ENCODE measurements at regions not wholly inside any gene's neighbourhood (a gene's known extent, or its start where the extent isn't known, plus 50 kb on each side); places are given as distances from the start of the nearest gene placed in this dataset.

DNA sequence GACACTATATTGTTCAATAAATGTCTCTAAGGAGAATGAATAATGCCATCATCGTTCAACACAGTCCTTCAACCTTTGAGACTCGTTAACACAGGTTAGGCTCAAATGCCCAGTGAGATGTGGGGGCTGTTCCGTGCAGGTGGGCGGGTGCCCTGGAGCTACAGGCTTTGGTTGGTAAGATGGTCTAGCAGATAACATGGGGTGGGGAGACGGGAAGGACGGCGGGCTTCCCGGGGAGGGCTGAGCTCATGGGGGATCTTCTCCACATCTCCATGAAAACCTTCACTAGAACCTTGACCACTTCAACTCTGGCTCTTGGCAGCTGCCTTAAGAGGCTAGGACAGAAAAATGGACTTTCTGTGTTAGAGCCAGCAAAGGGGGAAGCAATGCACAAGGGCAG is 134.1 kb upstream of the TCERG1L start:
- no peak for DNase-seq

DNA sequence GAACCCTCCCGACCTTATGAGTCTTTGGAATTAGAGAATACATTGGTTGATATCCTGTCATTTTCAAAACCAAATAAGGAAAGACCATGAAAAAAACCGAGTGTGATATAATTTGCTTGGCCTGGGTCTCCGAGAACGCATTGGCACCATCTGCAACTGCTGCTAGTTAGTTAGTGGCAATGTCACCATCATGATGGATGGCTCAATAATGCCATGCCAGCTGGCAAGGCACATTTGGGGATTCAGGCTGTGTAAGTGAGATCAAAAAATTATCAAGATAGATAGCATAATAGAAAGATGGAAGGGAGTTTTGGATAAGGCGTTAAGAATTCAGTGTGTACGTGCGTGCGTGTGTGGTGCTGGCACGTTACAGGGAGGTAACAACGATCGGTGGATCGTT is 134.7 kb upstream of the TCERG1L start:
- DNase-seq: no peak

DNA sequence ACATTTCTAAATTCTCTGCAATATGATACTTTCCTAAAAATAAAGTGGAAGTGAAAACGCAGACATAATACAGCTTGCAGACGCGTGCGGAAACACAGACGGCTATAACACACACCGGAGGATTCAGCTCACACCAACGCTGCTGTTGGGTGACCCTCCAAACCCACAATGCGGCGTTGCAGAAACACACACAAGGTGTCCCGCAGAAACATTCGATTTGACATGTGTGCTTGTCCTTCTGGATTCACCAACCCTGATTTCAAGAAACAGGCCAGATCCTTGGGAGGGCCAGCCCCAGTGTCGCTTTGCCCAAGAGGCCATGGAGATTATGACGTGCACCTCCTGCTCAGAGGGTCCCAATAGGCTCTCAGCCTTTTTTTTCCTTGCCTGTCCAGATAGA is 136.7 kb upstream of the TCERG1L start:
- DNase-seq: no peak

DNA sequence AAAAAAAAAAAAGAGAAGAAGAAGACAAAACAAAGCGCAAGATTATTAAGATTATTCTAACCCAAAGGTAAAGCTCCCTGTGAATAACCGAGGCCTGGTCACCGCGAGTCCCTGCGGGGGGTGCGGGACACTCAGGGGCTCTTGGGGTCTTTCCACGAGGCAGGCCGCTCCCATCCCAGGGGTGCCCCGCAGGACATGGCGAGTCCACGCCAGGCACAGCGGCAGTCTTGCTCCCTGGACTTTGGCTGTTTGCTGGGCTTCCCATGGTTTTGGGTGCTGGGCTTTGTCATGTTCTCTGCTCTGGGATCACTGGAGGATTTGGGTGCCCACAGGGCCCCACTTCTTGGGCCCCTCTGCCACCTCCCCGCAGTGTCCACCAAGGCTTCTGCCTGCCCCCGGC is 137.4 kb upstream of the TCERG1L start:
- no peak for DNase-seq

DNA sequence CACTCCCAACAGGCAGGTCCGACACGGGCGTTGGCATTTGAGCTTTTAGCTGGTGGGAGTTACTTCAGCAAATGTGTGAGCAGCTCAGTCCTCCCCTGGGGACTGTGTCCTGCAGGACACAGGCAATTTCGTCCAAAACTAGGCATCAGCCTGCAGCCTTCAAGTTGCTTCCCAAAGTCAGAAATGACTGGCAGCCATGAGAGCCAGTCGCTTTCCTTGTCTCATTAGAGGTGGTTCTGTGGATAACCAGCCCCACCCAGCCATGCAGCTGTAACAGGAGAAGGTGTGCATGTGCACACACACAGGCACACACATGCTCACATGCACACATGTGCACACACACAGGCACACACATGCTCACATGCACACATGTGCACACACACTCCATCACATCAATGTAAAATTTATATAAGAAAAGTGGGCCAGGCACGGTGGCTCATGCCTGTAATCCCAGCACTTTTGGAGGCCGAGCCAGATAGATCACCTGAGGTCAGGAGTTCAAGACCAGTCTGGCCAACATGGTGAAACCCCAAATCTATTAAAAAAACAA is 138.8 kb upstream of the TCERG1L start:
- no peak for DNase-seq

DNA sequence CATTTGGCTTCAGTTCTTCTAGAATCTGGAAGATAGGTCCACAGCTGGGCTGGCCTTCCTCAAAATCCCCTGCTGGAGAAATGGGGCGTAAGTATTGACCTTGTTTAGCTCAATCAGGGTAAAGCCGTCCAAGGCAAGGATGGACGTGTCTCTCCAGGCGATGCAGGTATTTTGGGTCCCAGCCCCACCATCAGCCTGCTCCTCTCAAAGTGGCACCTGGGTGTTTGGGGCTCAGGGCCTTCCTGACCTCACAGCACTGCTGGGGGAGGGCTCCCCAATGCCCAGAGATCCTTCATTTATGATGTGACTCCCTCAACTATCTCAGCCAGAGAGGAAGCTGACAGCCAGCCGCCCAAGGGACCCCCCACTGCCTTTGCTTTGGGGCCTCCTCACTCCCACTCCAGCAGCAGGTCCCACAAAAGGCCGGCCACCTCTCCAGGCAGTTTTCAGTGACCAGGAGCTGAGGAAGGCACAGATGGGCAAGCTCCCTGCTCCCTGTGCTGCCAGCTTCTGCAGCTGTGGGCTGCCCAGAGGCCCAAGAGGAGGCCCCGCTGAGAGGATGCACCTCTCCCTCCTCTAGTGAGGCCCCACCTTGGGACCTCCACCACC is 140.0 kb upstream of the TCERG1L start:
- DNase-seq: no peak

DNA sequence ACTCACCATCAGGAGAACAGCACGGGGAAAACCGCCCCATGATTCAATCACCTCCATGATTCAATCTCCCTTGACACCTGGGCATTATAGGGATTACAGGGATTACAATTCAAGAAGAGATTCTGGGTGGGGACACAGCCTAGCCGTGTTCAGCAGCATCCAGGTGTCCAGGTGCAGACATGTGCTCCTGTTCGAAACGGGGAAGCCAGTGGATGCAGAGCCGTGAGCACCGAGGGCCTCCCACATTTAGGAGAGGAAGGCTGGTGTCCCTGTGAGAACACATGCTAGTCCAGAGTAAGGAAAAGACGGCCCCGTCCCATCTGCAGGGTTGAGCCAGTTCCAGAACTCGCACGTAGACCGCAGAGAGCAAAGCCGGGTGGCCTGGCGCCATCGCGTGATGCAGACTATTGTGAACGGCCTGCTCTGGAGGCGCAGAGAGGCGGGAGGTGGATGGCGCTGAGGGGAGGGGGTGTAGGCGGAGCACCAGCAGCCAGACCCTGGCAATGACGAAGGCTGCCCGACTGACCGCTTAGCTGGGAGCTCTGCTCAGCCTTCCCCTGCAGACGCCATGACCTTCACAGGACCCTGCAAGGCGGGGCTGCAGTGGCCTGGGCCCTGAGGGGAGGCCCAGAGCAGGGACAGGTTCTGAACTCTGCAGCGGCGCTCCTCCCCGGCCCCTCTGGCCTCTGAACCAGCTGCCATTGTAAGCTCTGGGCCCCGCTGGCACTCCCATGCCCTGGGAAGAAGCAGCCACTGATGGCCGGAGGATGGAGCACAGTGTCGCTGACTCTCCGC is 141.6 kb upstream of the TCERG1L start:
- DNase-seq: no peak

DNA sequence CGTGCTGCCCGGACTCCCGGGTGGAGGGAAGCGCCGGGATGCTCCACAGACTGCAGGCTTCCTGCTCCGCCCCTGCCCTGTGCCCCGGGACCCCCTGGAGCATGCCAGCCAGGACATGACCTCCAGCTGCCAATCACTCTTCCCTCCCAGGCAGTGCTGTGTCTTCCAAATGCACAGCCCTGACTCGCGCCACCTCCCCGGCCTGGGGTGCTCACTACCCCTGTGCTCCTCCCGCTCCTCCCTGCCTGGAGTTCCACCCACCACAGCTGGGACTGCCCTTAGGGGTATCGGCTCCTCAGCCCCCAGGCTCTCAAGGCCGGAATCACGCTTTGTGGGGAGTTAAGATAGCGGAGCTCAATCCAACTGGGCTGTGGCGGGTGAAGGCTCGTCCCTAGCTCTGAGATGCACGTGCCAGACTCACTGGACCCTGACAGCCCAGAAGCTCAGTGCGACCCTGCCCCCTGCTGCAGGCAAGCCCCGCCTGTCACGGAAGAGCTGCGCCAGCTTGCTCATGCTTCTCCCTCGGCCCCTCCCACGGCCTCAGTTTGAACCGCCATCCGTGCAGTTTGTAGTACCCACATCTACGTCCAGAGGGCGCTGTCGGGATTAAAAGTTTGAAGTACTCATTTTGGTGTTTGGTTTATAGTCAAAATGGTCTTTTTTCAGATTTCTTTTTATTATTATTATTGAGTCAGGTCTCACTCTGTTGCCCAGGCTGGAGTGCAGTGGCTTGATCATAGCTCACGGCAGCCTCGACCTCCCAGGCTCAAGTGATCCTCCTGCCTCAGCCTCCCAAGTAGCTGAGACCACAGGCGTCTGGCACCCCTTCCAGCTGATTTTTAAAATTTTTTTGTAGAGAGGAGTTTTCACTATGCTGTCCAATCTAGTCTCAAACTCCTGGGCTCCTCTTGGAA is 142.5 kb upstream of the TCERG1L start:
- DNase-seq: no peak

DNA sequence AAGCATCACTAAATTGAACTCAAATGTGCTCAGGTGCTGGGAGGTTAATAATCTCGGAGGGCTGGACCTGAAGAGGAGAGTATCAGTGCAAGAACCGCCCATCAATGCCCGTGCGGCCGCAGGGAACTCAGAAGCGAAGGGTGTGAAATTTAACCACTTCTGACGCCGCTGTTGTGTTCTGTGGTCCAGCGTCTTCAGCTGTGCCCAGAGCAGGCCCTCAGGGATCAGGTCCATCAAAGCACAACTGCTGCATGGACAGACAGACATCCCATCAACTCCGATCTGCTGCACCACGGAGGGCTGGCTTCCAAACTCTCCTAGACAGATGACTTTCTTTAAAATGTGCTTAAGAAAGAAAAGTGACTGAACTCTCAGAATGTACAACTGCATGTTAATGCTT is 144.9 kb upstream of the TCERG1L start:
- no peak for DNase-seq

DNA sequence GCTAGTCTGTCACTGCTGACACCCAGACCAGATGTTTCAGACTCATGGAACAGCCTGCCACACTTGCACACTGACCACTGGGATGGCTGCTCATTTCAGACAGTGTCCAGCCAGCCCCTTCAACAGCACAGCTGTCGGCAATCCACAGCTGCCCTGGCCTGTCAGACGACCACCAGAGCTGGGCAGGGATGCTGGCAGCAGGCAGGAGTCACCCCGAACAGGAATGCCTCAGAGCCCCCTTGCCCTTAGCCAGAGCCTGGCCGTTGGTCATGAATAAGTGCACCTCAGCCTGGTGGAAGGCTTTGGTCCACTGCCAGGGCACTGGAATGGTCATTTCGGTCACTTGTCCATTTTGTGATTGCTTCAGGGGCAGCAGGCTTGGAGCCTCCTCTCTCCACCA is 149.6 kb upstream of the TCERG1L start:
- no peak for DNase-seq

DNA sequence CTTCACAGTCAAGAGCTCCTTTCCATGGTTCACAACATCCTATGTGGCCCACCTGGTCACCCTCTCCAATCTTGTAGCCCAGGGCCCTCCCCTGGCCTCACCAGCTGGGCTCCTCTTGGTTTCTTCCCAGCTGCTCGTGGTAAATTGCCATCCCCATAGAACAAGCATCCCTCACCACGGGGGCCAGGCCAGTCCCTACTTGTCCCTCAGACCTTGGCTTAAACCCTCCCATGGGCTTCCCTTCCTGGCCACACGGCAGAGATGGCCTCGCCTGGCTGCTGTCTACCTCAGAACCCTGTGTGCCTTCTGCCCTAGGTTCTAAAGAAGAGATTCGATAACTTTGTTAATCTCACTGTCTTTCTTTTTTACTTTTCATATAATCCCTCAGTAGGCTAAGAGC is 153.3 kb upstream of the TCERG1L start:
- no peak for DNase-seq

DNA sequence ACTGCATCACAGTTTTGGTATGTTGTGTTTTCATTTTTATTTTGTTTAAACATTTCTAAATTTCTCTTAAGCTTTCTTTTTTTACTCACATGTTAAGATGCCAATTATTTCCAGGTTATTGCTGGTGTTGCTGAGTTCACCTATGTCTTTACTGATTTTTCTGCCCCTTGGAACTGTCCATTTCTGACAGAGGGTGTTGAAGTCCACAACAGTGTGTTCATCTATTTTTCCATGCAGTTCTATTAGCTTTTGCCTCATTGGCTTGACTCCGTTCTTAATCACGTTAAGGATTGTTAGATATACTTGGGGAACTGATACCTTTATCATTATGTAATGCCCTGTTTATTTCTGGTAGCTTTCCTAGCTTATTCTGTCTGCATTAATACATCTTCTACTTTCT is 158.0 kb upstream of the TCERG1L start:
- DNase-seq: no peak

DNA sequence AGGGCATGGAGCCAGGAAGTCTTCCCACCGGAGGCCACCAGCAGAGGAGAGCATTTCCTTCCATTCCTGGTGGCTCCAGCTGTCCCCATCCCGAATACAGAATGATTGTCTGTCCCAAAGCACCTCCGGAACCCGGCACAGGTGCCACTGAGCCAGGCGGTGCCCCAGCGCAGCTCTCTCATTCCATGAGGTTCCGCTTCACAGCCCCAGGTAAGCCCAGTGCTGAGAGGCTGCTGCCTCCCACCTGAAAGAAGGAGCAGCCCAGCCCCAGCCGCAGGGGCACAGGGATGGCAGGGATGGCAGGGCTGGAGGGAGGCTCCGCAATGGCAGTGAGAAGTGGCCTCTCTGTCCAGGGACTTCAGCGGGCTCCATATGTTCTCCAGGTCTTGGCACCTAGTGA is 162.1 kb upstream of the TCERG1L start:
- DNase-seq: no peak

DNA sequence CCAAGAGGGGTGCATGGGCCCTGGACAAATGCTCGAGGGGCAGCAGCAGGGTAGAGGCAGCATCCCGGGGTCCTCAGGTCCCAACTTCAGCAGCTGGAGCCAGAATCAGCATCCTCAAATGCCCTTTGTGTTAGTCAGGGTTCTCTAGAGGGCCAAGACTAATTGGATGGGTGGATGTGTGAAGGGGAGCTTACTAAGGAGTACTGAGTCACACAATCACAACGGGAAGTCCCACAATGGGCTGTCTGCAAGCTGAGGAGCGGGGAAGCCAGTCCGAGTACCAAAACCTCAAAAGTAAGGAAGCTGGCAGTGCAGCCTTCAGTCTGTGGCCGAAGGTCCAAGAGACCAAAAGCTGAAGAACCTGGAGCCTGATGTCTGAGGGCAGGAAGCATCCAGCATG is 162.9 kb upstream of the TCERG1L start:
- no peak for DNase-seq

DNA sequence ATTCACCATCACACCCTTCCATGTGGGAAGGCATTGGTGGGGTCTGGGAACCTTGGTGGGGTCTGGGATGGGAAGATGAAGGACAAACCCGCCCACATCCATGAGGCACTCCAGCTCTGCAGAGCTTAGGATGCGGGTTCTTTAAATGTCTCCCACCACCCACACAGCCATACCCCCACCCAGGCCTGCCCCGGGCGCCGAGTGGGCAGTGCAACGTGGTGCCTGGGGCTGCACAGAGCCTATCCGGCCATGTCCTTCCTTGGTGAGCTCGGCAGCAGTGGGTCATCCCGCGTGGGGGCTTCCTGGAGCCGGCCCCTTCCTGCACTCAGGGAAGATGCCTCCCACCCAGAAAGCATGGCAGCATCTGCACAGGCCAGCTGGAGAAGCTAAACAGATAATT is 163.5 kb upstream of the TCERG1L start:
- DNase-seq: no peak

DNA sequence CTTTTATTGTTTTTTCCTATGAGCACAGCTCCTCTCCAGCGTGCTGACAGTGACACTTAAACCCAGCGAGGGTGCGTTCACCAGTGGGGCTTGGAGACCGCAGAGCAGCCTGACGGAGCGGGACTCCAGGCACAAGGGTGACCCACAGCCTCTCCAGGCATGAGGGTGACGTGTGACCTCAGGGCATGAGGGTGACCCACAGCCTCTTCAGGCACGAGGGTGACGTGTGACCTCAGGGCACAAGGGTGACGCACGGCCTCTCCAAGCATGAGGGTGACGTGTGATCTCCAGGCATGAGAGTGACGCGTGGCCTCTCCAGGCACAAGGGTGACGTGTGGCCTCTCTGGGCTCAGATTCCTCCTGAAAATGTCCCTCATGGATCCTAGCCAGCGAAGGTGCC is 164.3 kb upstream of the TCERG1L start:
- no peak for DNase-seq

DNA sequence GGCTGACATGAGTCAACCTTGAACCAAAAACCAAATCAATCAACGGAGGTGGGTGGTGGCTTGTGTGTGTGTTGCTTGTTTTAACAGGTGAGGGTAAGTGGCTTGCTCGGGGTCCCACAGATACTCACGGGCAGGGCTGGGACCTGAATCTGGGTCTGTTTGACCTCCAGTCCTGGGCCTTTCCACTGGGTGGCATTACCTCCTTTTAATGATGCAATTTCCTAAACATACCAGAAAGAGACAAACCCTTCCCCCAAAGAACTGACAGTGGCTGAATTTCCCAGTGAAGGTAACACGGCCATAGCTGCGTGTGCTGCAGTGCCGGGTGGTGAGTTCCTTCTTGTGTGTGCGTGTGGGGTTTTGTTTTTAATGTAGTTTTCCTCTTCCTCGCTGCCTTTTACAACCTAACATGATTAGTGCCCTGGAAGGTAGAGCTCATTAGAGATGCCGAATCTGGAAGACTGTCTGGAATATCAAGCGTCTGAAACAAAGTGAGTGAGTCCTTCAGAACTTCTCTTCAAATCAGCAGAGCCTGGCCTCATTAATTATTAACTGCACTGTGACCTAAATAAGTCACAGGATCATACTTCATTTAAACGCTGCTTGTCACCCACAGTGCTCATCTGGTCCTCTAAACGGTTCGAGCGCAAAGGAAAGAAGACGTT is 166.1 kb upstream of the TCERG1L start:
- DNase-seq: no peak

DNA sequence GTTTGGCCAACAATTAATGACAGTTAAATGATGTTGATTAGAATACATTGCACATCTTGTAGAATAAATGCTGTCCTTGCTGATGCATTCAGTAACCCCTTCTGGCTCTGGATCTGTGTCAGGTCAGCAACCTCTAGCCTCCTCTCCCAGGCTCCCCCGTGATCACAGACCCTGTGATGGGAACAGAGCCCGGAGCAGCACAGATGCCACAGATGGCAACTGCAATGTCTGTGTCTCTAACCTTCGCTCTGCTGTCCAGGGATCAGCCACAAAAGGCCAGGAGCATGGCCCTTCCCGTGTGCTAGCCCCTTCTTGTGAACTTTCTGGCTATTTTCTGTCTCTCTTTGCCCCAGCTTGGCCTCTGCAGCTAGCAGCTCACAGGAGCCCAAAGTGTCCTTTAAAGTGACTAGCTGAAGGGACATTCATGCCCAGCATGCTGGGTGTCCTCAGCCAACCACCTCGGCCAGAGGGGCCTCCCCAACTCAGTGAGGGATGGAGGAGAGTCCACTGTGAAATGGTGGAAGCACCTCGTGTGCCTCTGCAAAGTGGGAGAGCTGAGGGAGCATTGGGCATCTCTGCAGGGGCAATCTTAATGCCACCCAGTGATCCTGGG is 167.0 kb upstream of the TCERG1L start:
- no peak for DNase-seq

DNA sequence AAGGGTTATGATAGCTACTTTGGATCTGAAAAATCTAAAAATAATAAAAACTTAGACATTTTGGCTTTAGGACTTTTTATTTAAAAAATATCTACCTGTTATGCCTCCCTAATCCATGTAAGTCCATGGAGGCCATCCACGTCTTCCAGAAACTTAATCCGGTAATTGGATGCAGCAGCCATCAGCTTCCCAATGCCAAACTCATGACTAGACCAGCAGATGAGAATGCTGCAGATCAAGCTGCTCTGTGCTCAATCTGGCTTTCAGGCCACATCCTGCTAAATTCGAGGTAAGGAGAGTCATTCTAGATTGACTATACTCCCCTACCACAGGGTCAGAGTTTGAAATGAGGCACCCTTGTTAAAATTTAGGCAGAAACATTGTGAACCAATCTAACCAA is 168.5 kb upstream of the TCERG1L start:
- no peak for DNase-seq

DNA sequence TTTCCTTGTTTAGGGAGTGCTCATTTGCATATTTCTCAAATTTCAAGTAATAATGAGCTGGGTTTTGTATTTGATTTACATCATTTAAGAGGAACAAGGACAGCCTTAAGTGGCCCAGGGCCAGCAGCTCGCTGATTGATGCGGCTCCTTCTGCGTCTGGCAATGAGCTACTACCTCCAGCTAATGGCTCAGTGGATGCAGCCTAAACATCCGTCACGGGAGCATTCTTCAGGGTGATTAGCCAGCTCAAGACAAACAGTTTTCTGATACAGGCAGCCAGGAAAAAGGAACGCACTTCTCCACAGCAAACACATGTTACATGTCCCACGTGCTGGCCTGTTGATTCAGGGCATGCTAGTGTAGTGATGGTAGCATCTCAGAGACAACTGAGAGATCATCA is 169.3 kb upstream of the TCERG1L start:
- DNase-seq: no peak

DNA sequence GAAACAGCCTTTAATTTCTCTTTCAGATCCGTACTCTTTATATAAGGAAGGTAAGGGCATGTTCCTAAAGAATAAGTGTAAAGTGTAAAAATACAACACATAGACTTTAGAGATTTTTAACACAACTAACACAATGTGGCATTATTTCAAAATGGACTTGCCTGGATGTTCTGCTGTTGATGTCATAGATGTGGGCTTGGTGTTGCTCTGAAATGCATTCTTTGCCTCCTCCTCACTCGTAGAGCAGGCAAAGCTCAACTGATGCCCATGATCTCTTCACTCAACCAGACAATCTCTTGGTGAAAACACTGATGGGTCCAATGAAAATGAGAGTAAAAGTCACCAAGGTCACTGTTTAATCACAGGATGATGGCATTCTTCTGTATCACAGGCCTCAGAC is 174.2 kb upstream of the TCERG1L start:
- DNase-seq: no peak

DNA sequence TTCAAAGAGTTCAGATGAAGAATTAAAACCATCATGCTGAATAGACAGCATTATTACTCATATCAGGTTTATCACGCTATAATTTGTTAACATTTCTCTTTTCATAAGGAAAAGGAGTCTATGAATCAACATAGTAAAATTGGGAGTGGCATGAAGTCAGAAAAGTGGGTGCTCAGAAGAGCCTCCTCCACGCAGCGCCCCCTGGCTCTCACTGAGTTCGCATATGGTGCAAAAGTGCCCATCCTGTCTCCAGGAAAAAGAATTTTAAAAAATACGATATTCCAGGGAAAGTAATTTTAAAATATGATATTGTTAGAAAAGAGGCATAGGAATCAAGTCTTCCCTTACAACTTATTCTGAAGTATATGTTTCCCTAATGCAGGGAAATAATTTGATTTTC is 176.3 kb upstream of the TCERG1L start:
- DNase-seq: no peak

Data from NCI-H1105 (cell line).